ENCODE measurements at regions not wholly inside any gene's neighbourhood (a gene's known extent, or its start where the extent isn't known, plus 50 kb on each side); places are given as distances from the start of the nearest gene placed in this dataset.

DNA sequence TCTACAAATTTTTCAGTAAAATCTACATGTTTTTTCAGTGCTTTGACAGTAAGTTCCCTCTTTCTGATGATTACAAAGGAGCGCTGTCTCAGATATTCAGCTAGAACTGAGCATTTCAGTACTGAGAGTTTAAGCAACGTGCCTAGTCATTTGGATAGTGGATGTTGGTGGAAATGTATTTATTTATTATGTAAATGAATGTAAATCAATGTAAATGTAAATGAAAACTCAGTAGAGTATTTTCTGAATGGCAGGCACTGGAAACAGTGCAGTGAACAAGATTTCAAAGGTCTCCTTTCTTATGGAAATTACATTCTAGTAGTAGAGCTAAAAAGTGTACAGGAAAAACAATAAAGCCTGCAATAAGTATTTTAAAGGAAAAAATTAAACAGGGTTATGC lies 370.2 kb upstream of the SPANXN4 start:
- TF ChIP-seq POLR2A (IDR thresholded peaks at IDR 0.05; ENCODE audit: low read depth, low read length) (no peak), CTCF (conservative IDR thresholded peaks at IDR 0.05; ENCODE audit: low read depth, low read length) (no peak), USF2 (IDR thresholded peaks at IDR 0.05; ENCODE audit: low read depth, low read length) (no peak), SMC3 (IDR thresholded peaks at IDR 0.05; ENCODE audit: low read depth, low read length) (no peak), CEBPB (IDR thresholded peaks at IDR 0.05; ENCODE audit: low read depth, low read length) (no peak), RCOR1 (IDR thresholded peaks at IDR 0.05; ENCODE audit: insufficient replicate concordance, low read length) (no peak), MAFK (IDR thresholded peaks at IDR 0.05; ENCODE audit: low read depth, low read length) (no peak), RFX5 (IDR thresholded peaks at IDR 0.05; ENCODE audit: low read depth, low read length) (no peak), NFE2L2 (IDR thresholded peaks at IDR 0.05; ENCODE audit: low read depth, low read length) (no peak), MXI1 (IDR thresholded peaks at IDR 0.05; ENCODE audit: borderline replicate concordance, low read depth, low read length) (no peak), RAD21 (IDR thresholded peaks at IDR 0.05; ENCODE audit: low read length) (no peak), BHLHE40 (IDR thresholded peaks at IDR 0.05; ENCODE audit: low read depth, low read length) (no peak)
- TF ChIP-seq, protein P1, sequence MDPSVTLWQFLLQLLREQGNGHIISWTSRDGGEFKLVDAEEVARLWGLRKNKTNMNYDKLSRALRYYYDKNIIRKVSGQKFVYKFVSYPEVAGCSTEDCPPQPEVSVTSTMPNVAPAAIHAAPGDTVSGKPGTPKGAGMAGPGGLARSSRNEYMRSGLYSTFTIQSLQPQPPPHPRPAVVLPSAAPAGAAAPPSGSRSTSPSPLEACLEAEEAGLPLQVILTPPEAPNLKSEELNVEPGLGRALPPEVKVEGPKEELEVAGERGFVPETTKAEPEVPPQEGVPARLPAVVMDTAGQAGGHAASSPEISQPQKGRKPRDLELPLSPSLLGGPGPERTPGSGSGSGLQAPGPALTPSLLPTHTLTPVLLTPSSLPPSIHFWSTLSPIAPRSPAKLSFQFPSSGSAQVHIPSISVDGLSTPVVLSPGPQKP (IDR thresholded peaks at IDR 0.05; ENCODE audit: borderline replicate concordance, low read depth, low read length), result no peak

Data from IMR-90 (cell line).